Peyer's patch (tissue), 4 donors: ENCODE measurements at regions not wholly inside any gene's neighbourhood (a gene's known extent, or its start where the extent isn't known, plus 50 kb on each side); places are given as distances from the start of the nearest gene placed in this dataset.

Experiments used
- CTCF ChIP-seq, 6 experiments: fragments of 450-650 bp in 4 of 6; fragments of 200-600 bp in 2 of 6; sonication (generic) in 1 of 6; IDR thresholded peaks; one replicate each; pipeline ENCODE4 v1.5.1; 2017 to 2019; ENCODE audit warnings: antibody characterized with exemption in 6 of 6, mild to moderate bottlenecking in 3 of 6, moderate library complexity in 1 of 6
- POLR2A ChIP-seq, 2 donors: fragments of 450-650 bp; IDR thresholded peaks; one replicate each; pipeline ENCODE4 v1.5.1; 2017; ENCODE audit warnings: antibody characterized with exemption in 2 of 2, mild to moderate bottlenecking in 2 of 2, moderate library complexity in 2 of 2

DNA sequence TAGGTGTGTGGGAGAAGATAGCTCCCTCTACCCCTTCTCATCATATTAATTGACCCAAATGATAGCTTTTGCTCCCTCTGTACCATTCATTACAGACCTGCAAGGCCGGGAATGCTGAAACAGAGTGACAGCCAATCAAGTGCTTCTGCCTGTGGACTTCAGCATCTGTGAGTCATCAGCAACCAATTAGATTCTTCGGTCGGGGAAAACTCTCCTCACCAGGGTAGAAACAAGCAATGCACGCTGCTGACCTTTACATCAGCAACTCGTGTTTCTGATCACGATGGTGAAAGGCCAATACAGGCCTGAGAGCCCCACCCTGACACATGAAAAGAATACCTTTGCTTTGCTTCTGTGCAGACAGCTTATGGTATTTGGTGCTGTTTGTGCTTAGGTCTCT, 347.2 kb upstream of the DDX53 start:
- TF ChIP-seq CTCF (IDR thresholded peaks at IDR 0.05) (no peak), POLR2A (IDR thresholded peaks at IDR 0.05) (no peak)
